K562 (cell line): ENCODE measurements at regions not wholly inside any gene's neighbourhood (a gene's known extent, or its start where the extent isn't known, plus 50 kb on each side); places are given as distances from the start of the nearest gene placed in this dataset.

Experiments
- CTCF ChIP-seq, 3 experiments: IDR thresholded peaks in 2 of 3; conservative IDR thresholded peaks in 1 of 3; 2 replicates each; pipeline ENCODE4 v1.5.1; 2011 to 2012; ENCODE audit warnings: low read length in 3 of 3, mild to moderate bottlenecking in 3 of 3, control low read depth in 2 of 3, improper control_type of control experiment in 1 of 3, inconsistent platforms in 1 of 3, low read depth in 1 of 3, mixed read lengths in 1 of 3, moderate library complexity in 1 of 3; ENCODE audit not compliant: insufficient read depth in 2 of 3
- L3MBTL2 ChIP-seq: fragments of 450-650 bp; IDR thresholded peaks from 2 replicates; pipeline ENCODE4 v1.6.1; 2016; ENCODE audit warnings: mild to moderate bottlenecking, moderate library complexity
- PHF8 ChIP-seq: fragments of 200-600 bp; sonication (generic); IDR thresholded peaks from 2 replicates; pipeline ENCODE4 v1.6.1; 2012; ENCODE audit warnings: mixed run types, mild to moderate bottlenecking, inconsistent platforms, low read length, moderate library complexity, borderline replicate concordance
- SP2 ChIP-seq: IDR thresholded peaks from 2 replicates; pipeline ENCODE4 v1.6.1; 2011; ENCODE audit warnings: mild to moderate bottlenecking, low read depth, low read length, moderate library complexity; ENCODE audit not compliant: poor library complexity, severe bottlenecking; ENCODE audit errors: extremely low read depth
- TEAD1 ChIP-seq, 2 experiments: fragments of 450-650 bp in 1 of 2; sonication (generic) in 1 of 2; formaldehyde crosslinking; IDR thresholded peaks; 2 replicates each; pipeline versions ENCODE4 v1.4.0 to v1.8.0; 2020 to 2022; ENCODE audit warnings: mild to moderate bottlenecking in 2 of 2, missing genetic modification reagents in 1 of 2
- ZNF780A ChIP-seq: fragments of 250-450 bp; sonication (Bioruptor Pico); IDR thresholded peaks from 2 replicates; pipeline ENCODE4 v1.5.0; 2021; ENCODE audit warnings: mild to moderate bottlenecking
- TF ChIP-seq, protein P1 (sequence below): sonication (generic); formaldehyde crosslinking; IDR thresholded peaks from 2 replicates; pipeline ENCODE4 v1.8.0; 2022; ENCODE audit warnings: missing genetic modification reagents, mild to moderate bottlenecking, moderate library complexity, borderline replicate concordance

- TF ChIP-seq SP2 (no peak), TEAD1 (CRISPR knock-in tag; IDR thresholded peaks at IDR 0.05) (no peak), L3MBTL2 (no peak), ZNF780A (CRISPR knock-in tag) (no peak), PHF8 (no peak), CTCF (IDR thresholded peaks at IDR 0.05 in 2 of 3, conservative IDR thresholded peaks at IDR 0.05 in 1 of 3; ENCODE audit: insufficient read depth in 2 of 3, low read depth in 1 of 3, low read length in 3 of 3) (no peak)
- TF ChIP-seq, protein P1, sequence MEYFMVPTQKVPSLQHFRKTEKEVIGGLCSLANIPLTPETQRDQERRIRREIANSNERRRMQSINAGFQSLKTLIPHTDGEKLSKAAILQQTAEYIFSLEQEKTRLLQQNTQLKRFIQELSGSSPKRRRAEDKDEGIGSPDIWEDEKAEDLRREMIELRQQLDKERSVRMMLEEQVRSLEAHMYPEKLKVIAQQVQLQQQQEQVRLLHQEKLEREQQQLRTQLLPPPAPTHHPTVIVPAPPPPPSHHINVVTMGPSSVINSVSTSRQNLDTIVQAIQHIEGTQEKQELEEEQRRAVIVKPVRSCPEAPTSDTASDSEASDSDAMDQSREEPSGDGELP (CRISPR knock-in tag): no peak
Observed at GRCh38 chr6:144447472-144447871, 162.3 kb downstream of the UTRN start.
